A673 (cell line): ENCODE measurements at regions not wholly inside any gene's neighbourhood (a gene's known extent, or its start where the extent isn't known, plus 50 kb on each side); places are given as distances from the start of the nearest gene placed in this dataset.

Experiments used
- BruUV-seq: library from RNA; stranded (reverse); fragments of 400-500 nt; replicated peaks from 2 replicates; lab custom pipeline; 2021; lab: Mats Ljungman, UMichigan
- CTCF ChIA-PET: fragments of 300-600 bp; sonication (Branson Sonifier 250); formaldehyde crosslinking; loops from one replicate; lab custom pipeline; 2022; ENCODE audit warnings: antibody characterized with exemption; lab: Charles Lee
- POLR2A ChIA-PET: fragments of 300-600 bp; sonication (Branson Sonifier 250); formaldehyde crosslinking; loops from one replicate; lab custom pipeline; 2022; ENCODE audit warnings: antibody characterized with exemption; ENCODE audit not compliant: low non-redundant PET; lab: Charles Lee
- DNase-seq: peaks from one replicate; pipeline ENCODE4 v3.0.0-alpha.2; 2015; ENCODE audit warnings: low spot score
- H3K27ac ChIP-seq: fragments of 200-600 bp; sonication (generic); 2 replicates; pipeline ENCODE4 v1.5.1; 2016; ENCODE audit warnings: mixed run types, low read depth, mild to moderate bottlenecking, mixed read lengths, antibody characterized with exemption, low read length; ENCODE audit not compliant: poor library complexity, severe bottlenecking
- H3K27me3 ChIP-seq: fragments of 200-600 bp; sonication (generic); replicated peaks from 2 replicates; pipeline ENCODE4 v1.6.1; 2017; ENCODE audit warnings: mixed run types, low read depth, mild to moderate bottlenecking, mixed read lengths, antibody characterized with exemption, low read length; ENCODE audit not compliant: insufficient read depth, poor library complexity
- H3K36me3 ChIP-seq: fragments of 200-600 bp; sonication (generic); 2 replicates; pipeline ENCODE4 v1.6.1; 2016; ENCODE audit warnings: mixed run types, mild to moderate bottlenecking, mixed read lengths, antibody characterized with exemption, low read length; ENCODE audit not compliant: insufficient read depth, poor library complexity, severe bottlenecking
- H3K4me1 ChIP-seq: fragments of 200-600 bp; sonication (generic); 2 replicates; pipeline ENCODE4 v1.6.1; 2017; ENCODE audit warnings: mixed run types, mild to moderate bottlenecking, mixed read lengths, antibody characterized with exemption, low read length; ENCODE audit not compliant: insufficient read depth, poor library complexity, severe bottlenecking
- H3K4me3 ChIP-seq: fragments of 200-600 bp; sonication (generic); 2 replicates; pipeline ENCODE4 v1.5.1; 2016; ENCODE audit warnings: low read depth, mixed run types, mild to moderate bottlenecking, mixed read lengths, low read length; ENCODE audit not compliant: poor library complexity, severe bottlenecking
- H3K9me3 ChIP-seq: fragments of 200-600 bp; sonication (generic); 2 replicates; pipeline ENCODE4 v1.6.1; 2016; ENCODE audit warnings: mixed run types, low read depth, mild to moderate bottlenecking, mixed read lengths, antibody characterized with exemption, low read length; ENCODE audit not compliant: poor library complexity, severe bottlenecking
- CTCF ChIP-seq: fragments of 300-800, 200-600 bp; sonication (generic); conservative IDR thresholded peaks from 2 replicates; pipeline ENCODE4 v1.5.1; 2017; ENCODE audit warnings: low read depth, mild to moderate bottlenecking, antibody characterized with exemption, low read length, moderate library complexity, mixed read lengths
- EZH2 ChIP-seq: fragments of 200-600 bp; sonication (generic); IDR thresholded peaks from 2 replicates; pipeline ENCODE4 v1.6.1; 2017; ENCODE audit warnings: borderline replicate concordance, low read depth, mild to moderate bottlenecking, mixed read lengths, antibody characterized with exemption, low read length; ENCODE audit not compliant: poor library complexity, severe bottlenecking
- intact Hi-C: fragments of 100-400 bp; cut with micrococcal nuclease; formaldehyde crosslinking; loops from one replicate; pipeline ENCODE4 v1.10.0; 2022; ENCODE audit not compliant: unreplicated experiment

GRCh38 chr14:98375566-98375965 is 896.4 kb downstream of the BCL11B start:
- Histone ChIP-seq H3K27me3 (no peaks in the 10 kb centered on the region), H3K9me3 (no peaks in the 10 kb centered on the region), H3K36me3 (no peaks in the 10 kb centered on the region), H3K4me3 (no peak overlapping the region), H3K4me1 (no peaks in the 10 kb centered on the region), H3K27ac (no peak overlapping the region)
- no peak for DNase-seq
- intact Hi-C loops, result no loop called here
- BruUV-seq, result no TSS peak
- TF ChIP-seq EZH2 (no peak), CTCF (no peak)
- CTCF ChIA-PET, result no interaction called here
- POLR2A ChIA-PET, result no interaction called here

GRCh38 chr14:98379830-98380229 is 892.2 kb downstream of the BCL11B start:
- H3K27me3 ChIP-seq, result no peaks in the 10 kb centered on the region
- H3K36me3 ChIP-seq, result no peaks in the 10 kb centered on the region
- TF ChIP-seq EZH2 (no peak), CTCF (no peak)
- H3K27ac ChIP-seq, result no peak overlapping the region
- H3K9me3 ChIP-seq, result no peaks in the 10 kb centered on the region
- ChIA-PET POLR2A (no interaction called here), CTCF (no interaction called here)
- H3K4me3 ChIP-seq, result no peak overlapping the region
- H3K4me1 ChIP-seq, result no peaks in the 10 kb centered on the region
- BruUV-seq, result no TSS peak
- DNase-seq, result no peak
- intact Hi-C loops, result no loop called here

- no TSS peak for BruUV-seq
- H3K4me3 ChIP-seq, result no peak overlapping the region
- H3K27ac ChIP-seq, result no peak overlapping the region
- H3K9me3 ChIP-seq, result no peaks in the 10 kb centered on the region
- POLR2A ChIA-PET, result no interaction called here
- H3K4me1 ChIP-seq, result no peaks in the 10 kb centered on the region
- intact Hi-C loops, result no loop called here
- DNase-seq, result no peak
- TF ChIP-seq EZH2 (no peak), CTCF (no peak)
- H3K27me3 ChIP-seq, result no peaks in the 10 kb centered on the region
- H3K36me3 ChIP-seq, result no peaks in the 10 kb centered on the region
- CTCF ChIA-PET, result no interaction called here
Observed at GRCh38 chr14:98382662-98383061, 889.3 kb downstream of the BCL11B start.
